RWPE2 (cell line): ENCODE measurements at regions not wholly inside any gene's neighbourhood (a gene's known extent, or its start where the extent isn't known, plus 50 kb on each side); places are given as distances from the start of the nearest gene placed in this dataset.

ENCODE experiments used
- ATAC-seq: fragments of 200-7000 bp; cut with Tn5 transposase; 3 replicates; pipeline ENCODE4 v1.9.1; 2021; ENCODE audit warnings: low read depth
- DNase-seq: peaks from one replicate; pipeline ENCODE4 v3.0.0-alpha.2; 2020; ENCODE audit warnings: low spot score
- H3K27ac ChIP-seq: fragments of 450-650 bp; 2 replicates; pipeline ENCODE4 v1.5.1; 2017; ENCODE audit warnings: mild to moderate bottlenecking; ENCODE audit not compliant: poor library complexity, severe bottlenecking
- H3K27me3 ChIP-seq: fragments of 250-450 bp; sonication (Bioruptor Pico); 2 replicates; pipeline ENCODE4 v1.5.1; 2021; ENCODE audit warnings: mild to moderate bottlenecking, moderate library complexity; ENCODE audit not compliant: insufficient read depth, poor library complexity, severe bottlenecking
- H3K36me3 ChIP-seq: fragments of 250-450 bp; sonication (Bioruptor Pico); 2 replicates; pipeline ENCODE4 v1.5.1; 2020; ENCODE audit warnings: low read depth, mild to moderate bottlenecking, moderate library complexity
- H3K4me1 ChIP-seq: fragments of 250-450 bp; sonication (Bioruptor Pico); 2 replicates; pipeline ENCODE4 v1.5.1; 2021; ENCODE audit warnings: mild to moderate bottlenecking, moderate library complexity; ENCODE audit not compliant: insufficient read depth, poor library complexity, severe bottlenecking
- H3K4me3 ChIP-seq: fragments of 250-450 bp; sonication (Bioruptor Pico); 2 replicates; pipeline ENCODE4 v1.5.1; 2021; ENCODE audit warnings: mild to moderate bottlenecking, moderate library complexity; ENCODE audit not compliant: severe bottlenecking
- H3K9me3 ChIP-seq: fragments of 250-450 bp; sonication (Bioruptor Pico); 2 replicates; pipeline ENCODE4 v1.5.1; 2021; ENCODE audit warnings: mild to moderate bottlenecking, moderate library complexity; ENCODE audit not compliant: severe bottlenecking
- TF ChIP-seq, protein P1 (sequence below): fragments of 450-650 bp; IDR thresholded peaks from one replicate; pipeline ENCODE4 v1.5.1; 2017; ENCODE audit warnings: mild to moderate bottlenecking, moderate library complexity; ENCODE audit not compliant: poor library complexity, severe bottlenecking

DNA sequence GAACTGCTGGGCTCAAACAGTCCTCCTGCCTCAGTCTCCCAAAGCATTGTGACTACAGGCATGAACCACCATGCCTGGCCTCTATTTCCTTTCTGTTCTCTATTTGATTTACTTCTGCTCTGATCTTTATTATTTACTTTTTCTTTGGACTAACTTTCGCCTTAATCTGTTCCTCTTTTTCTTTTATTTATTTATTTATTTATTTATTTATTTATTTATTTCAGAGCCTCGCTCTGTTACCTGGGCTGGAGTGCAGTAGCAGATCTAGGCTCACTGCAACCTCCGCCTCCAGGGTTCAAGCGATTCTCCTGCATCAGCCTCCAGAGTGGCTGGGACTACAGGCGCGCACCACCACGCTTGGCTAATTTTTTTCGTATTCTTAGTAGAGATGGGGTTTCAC is 1158.3 kb upstream of the GOT2 start:
- H3K36me3 ChIP-seq: no peaks in the 10 kb centered on the region
- TF ChIP-seq, protein P1, sequence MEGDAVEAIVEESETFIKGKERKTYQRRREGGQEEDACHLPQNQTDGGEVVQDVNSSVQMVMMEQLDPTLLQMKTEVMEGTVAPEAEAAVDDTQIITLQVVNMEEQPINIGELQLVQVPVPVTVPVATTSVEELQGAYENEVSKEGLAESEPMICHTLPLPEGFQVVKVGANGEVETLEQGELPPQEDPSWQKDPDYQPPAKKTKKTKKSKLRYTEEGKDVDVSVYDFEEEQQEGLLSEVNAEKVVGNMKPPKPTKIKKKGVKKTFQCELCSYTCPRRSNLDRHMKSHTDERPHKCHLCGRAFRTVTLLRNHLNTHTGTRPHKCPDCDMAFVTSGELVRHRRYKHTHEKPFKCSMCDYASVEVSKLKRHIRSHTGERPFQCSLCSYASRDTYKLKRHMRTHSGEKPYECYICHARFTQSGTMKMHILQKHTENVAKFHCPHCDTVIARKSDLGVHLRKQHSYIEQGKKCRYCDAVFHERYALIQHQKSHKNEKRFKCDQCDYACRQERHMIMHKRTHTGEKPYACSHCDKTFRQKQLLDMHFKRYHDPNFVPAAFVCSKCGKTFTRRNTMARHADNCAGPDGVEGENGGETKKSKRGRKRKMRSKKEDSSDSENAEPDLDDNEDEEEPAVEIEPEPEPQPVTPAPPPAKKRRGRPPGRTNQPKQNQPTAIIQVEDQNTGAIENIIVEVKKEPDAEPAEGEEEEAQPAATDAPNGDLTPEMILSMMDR: no peak
- DNase-seq (no peak), ATAC-seq (no peak)
- H3K27me3 ChIP-seq: no peaks in the 10 kb centered on the region
- H3K27ac ChIP-seq: no peak overlapping the region
- H3K4me3 ChIP-seq: no peak overlapping the region
- no peaks in the 10 kb centered on the region for H3K4me1 ChIP-seq
- H3K9me3 ChIP-seq: peaks cover 2% of the 10 kb centered on the region

DNA sequence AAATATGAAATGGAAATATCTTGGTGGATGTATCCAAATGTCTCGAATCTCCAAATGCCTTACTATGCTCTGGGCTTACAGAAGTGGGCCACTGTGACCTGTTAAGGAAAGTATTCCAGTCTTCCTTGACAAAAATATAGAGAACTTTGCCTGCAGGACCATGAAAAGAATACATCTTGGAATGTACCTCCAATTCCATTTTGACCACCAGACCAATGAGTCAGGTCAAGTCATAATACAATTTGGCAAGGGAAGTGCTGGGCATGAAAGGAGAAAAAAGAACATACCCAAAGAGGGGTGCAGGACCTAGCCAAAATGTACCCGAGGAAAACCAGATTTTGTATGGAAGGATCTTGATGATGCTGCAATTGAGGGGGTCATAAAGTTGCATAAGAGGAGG is 1153.7 kb upstream of the GOT2 start:
- ATAC-seq: no peak
- no peaks in the 10 kb centered on the region for H3K36me3 ChIP-seq
- no peak for DNase-seq
- no peak overlapping the region for H3K27ac ChIP-seq
- H3K9me3 ChIP-seq: peaks cover 2% of the 10 kb centered on the region
- H3K27me3 ChIP-seq: no peaks in the 10 kb centered on the region
- TF ChIP-seq, protein P1: no peak
- H3K4me1 ChIP-seq: peaks cover 9% of the 10 kb centered on the region
- no peak overlapping the region for H3K4me3 ChIP-seq

- H3K9me3 ChIP-seq: peaks cover 2% of the 10 kb centered on the region
- TF ChIP-seq, protein P1: no peak
- DNase-seq (no peak), ATAC-seq (peak; percentile 80)
- H3K4me3 ChIP-seq: no peak overlapping the region
- H3K36me3 ChIP-seq: no peaks in the 10 kb centered on the region
- peaks cover 14% of the 10 kb centered on the region for H3K4me1 ChIP-seq
- peak overlapping the region; percentile 18 for H3K27ac ChIP-seq
- H3K27me3 ChIP-seq: no peaks in the 10 kb centered on the region
Measured at GRCh38 chr16:59886021-59886420, 1151.9 kb upstream of the GOT2 start.

DNA sequence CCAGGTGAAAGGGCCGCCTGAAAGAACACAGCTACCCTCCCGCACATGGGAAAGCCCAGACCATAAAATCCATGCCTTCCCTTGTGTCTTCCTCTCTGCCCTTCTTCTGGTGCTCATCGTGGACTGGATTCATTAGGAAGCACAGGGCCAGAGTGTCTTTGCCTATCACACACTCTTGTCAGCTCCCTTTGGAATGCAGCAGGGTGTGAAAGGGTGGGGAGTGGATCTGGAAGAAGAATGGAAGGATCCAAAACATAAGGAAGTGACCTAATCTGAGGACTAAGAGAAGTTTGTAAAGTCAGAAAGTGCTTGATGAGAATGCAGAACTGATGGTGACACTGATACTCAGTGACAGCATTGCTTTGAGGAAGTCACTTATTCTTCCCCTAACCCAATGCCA is 1147.3 kb upstream of the GOT2 start:
- Histone ChIP-seq H3K27ac (no peak overlapping the region), H3K27me3 (no peaks in the 10 kb centered on the region), H3K4me1 (peaks cover 36% of the 10 kb centered on the region), H3K9me3 (no peaks in the 10 kb centered on the region), H3K36me3 (no peaks in the 10 kb centered on the region), H3K4me3 (no peak overlapping the region)
- DNase-seq: no peak
- TF ChIP-seq, protein P1: no peak
- no peak for ATAC-seq

- Histone ChIP-seq H3K36me3 (no peaks in the 10 kb centered on the region), H3K27ac (peak overlapping the region; percentile 30), H3K4me1 (peaks cover 30% of the 10 kb centered on the region), H3K9me3 (no peaks in the 10 kb centered on the region), H3K27me3 (no peaks in the 10 kb centered on the region), H3K4me3 (no peak overlapping the region)
- DNase-seq: no peak
- peak; percentile 26; the same call in 1 of the 3 replicates for ATAC-seq
- TF ChIP-seq, protein P1: no peak
Measured at GRCh38 chr16:59880611-59881010, 1146.5 kb upstream of the GOT2 start.
